HG03565 (cell line): ENCODE measurements at regions not wholly inside any gene's neighbourhood (a gene's known extent, or its start where the extent isn't known, plus 50 kb on each side); places are given as distances from the start of the nearest gene placed in this dataset.
A peak's percentile ranks its signal among the peaks of the same experiment; 100 is the strongest.
"Not testable (repeated sequence)": the region's sequence is repeated elsewhere in the genome, so short reads cannot be mapped to it uniquely, and the experiment has no call there.

ENCODE experiments used
- ATAC-seq: cut with Tn5 transposase; IDR thresholded peaks from one replicate; pipeline ENCODE4 v1.9.1; 2021; ENCODE audit warnings: mild to moderate bottlenecking, moderate library complexity; ENCODE audit not compliant: unreplicated experiment

- no peak for ATAC-seq
These were observed 254.9 kb downstream of the ERMARD start for GRCh38 chr6:170006071-170006899.

- no peak for ATAC-seq
These were observed 254.2 kb downstream of the ERMARD start for GRCh38 chr6:170005665-170006064.

- no peak for ATAC-seq
These were observed 253.3 kb downstream of the ERMARD start for GRCh38 chr6:170004585-170005210.

GRCh38 chr6:170003451-170004160 lies 252.2 kb downstream of the ERMARD start:
- no peak for ATAC-seq

GRCh38 chr6:170003027-170003426 lies 251.6 kb downstream of the ERMARD start:
- ATAC-seq, result no peak

- ATAC-seq, result not testable (repeated sequence)
These were observed 250.4 kb downstream of the ERMARD start for GRCh38 chr6:170001782-170002181.

- no peak for ATAC-seq
These were observed 248.8 kb downstream of the ERMARD start for GRCh38 chr6:170000071-170000843.

- no peak for ATAC-seq
These were observed 247.9 kb downstream of the ERMARD start for GRCh38 chr6:169999367-169999766.

GRCh38 chr6:169998457-169998856 lies 247.0 kb downstream of the ERMARD start:
- ATAC-seq, result no peak

GRCh38 chr6:169997930-169998218 lies 246.5 kb downstream of the ERMARD start:
- no peak for ATAC-seq

GRCh38 chr6:169997187-169997929 lies 245.9 kb downstream of the ERMARD start:
- ATAC-seq, result no peak

GRCh38 chr6:169996378-169997051 lies 245.1 kb downstream of the ERMARD start:
- no peak for ATAC-seq

GRCh38 chr6:169994739-169995138 lies 243.3 kb downstream of the ERMARD start:
- no peak for ATAC-seq

- ATAC-seq, result no peak
These were observed 242.5 kb downstream of the ERMARD start for GRCh38 chr6:169993861-169994481.

- ATAC-seq, result no peak
These were observed 240.5 kb downstream of the ERMARD start for GRCh38 chr6:169991913-169992312.

GRCh38 chr6:169991031-169991390 lies 239.6 kb downstream of the ERMARD start:
- no peak for ATAC-seq

- peak; percentile 50 for ATAC-seq
These were observed 238.9 kb downstream of the ERMARD start for GRCh38 chr6:169990095-169991030.

- ATAC-seq, result no peak
These were observed 238.2 kb downstream of the ERMARD start for GRCh38 chr6:169989594-169989993.
